ENCODE measurements at regions not wholly inside any gene's neighbourhood (a gene's known extent, or its start where the extent isn't known, plus 50 kb on each side); places are given as distances from the start of the nearest gene placed in this dataset.

- Histone ChIP-seq H3K27me3 (ENCODE audit: control insufficient read depth in 1 of 2, insufficient read depth in 2 of 2, low read length in 2 of 2) (no peaks in the 10 kb centered on the region), H3K9me3 (ENCODE audit: low read length) (0 out of 2 replicates have a peak, but pooled peaks cover 13% of the 10 kb centered on the region), H3K4me2 (ENCODE audit: low read depth, low read length) (no peak overlapping the region), H2AFZ (ENCODE audit: low read length) (no peak overlapping the region), H3K27ac (ENCODE audit: extremely low read length, insufficient read depth, low read length) (no peak overlapping the region), H3K4me3 (replicated peaks in 1 of 3; ENCODE audit: insufficient read depth in 1 of 3, low read depth in 2 of 3, low read length in 3 of 3) (no peak overlapping the region), H3K9ac (ENCODE audit: insufficient read depth, low read depth, low read length) (no peak overlapping the region), H4K20me1 (ENCODE audit: insufficient read depth, low read length) (no peaks in the 10 kb centered on the region), H3K36me3 (replicated peaks in 1 of 2; ENCODE audit: control insufficient read depth in 1 of 2, insufficient read depth in 2 of 2, low read length in 2 of 2) (no peaks in the 10 kb centered on the region), H3K4me1 (ENCODE audit: insufficient read depth, low read length) (no peaks in the 10 kb centered on the region), H3K79me2 (ENCODE audit: insufficient read depth, low read length) (no peaks in the 10 kb centered on the region)
- ChIA-PET CTCF (ENCODE audit: low intra/inter-chr PET ratio, low total read pairs) (no interaction called here), POLR2A (no interaction called here)
- 0% methylated on average over 4 of the region's 4 CpGs for WGBS (ENCODE audit: low lambda C conversion rate)
- BruUV-seq (replicated peaks) = no TSS peak
- FAIRE-seq (no peak), ATAC-seq (no peak), DNase-seq (ENCODE audit: low spot score) (no peak)
- in situ Hi-C loops (cut with HindIII; ENCODE audit: extremely low pct_ligation_motif_present, low pct_unique_long_range_greater_than_20kb) = loop anchor here (25.0 kb wide), 1 partner anchor 280 kb away; no protein-coding TSS in a partner anchor
- intact Hi-C loops (cut with micrococcal nuclease; ENCODE audit: unreplicated experiment) = no loop called here
- TF ChIP-seq MAFK (conservative IDR thresholded peaks at IDR 0.05 in 1 of 2, IDR thresholded peaks at IDR 0.05 in 1 of 2; ENCODE audit: low read length in 2 of 2) (no peak), ATM (IDR thresholded peaks at IDR 0.05; ENCODE audit: borderline replicate concordance) (no peak), FOXM1 (CRISPR knock-in tag; IDR thresholded peaks at IDR 0.05) (no peak), KAT7 (CRISPR knock-in tag; IDR thresholded peaks at IDR 0.05; ENCODE audit: borderline replicate concordance) (no peak), ZNF180 (CRISPR knock-in tag; IDR thresholded peaks at IDR 0.05; ENCODE audit: borderline replicate concordance, low read depth) (no peak), ZNF260 (CRISPR knock-in tag; IDR thresholded peaks at IDR 0.05; ENCODE audit: borderline replicate concordance, low read depth) (no peak), FOXO4 (CRISPR knock-in tag; conservative IDR thresholded peaks at IDR 0.05) (no peak), HES4 (CRISPR knock-in tag; IDR thresholded peaks at IDR 0.05; ENCODE audit: borderline replicate concordance) (no peak)
Observed at GRCh38 chr4:148982200-148982599, 540.0 kb upstream of the NR3C2 start.

Measured in HepG2 (cell line).